Tibial artery (tissue), 4 donors: ENCODE measurements at regions not wholly inside any gene's neighbourhood (a gene's known extent, or its start where the extent isn't known, plus 50 kb on each side); places are given as distances from the start of the nearest gene placed in this dataset.

Experiments
- DNase-seq, 2 donors: peaks; one replicate each; pipeline ENCODE4 v3.0.0-alpha.2; 2019
- H3K27ac ChIP-seq, 2 donors: fragments of 200-600 bp; sonication (generic) in 1 of 2; 1 replicate in 1 of 2; 2 replicates in 1 of 2; pipeline ENCODE4 v1.5.1; 2018 to 2019; ENCODE audit warnings: mild to moderate bottlenecking in 1 of 2
- H3K27me3 ChIP-seq, 2 donors: fragments of 200-600 bp; sonication (generic) in 1 of 2; one replicate each; pipeline versions ENCODE4 v1.5.1 to v1.6.0; 2016 to 2019
- H3K36me3 ChIP-seq, 3 donors: fragments of 200-600 bp; sonication (generic) in 2 of 3; one replicate each; pipeline ENCODE4 v1.5.1; 2016 to 2019; ENCODE audit warnings: mild to moderate bottlenecking in 2 of 3
- H3K4me1 ChIP-seq, 4 donors: fragments of 200-600 bp; sonication (generic) in 2 of 4; 1 replicate in 3 of 4; 2 replicates in 1 of 4; pipeline ENCODE4 v1.5.1; 2016 to 2019
- H3K4me3 ChIP-seq, 2 donors: fragments of 200-600 bp; sonication (generic) in 1 of 2; 1 replicate in 1 of 2; 2 replicates in 1 of 2; pipeline ENCODE4 v1.5.1; 2018 to 2019; ENCODE audit warnings: mild to moderate bottlenecking in 2 of 2
- H3K9me3 ChIP-seq, 3 donors: fragments of 200-600 bp; sonication (generic) in 1 of 3; one replicate each; pipeline ENCODE4 v1.5.1; 2016 to 2019
- intact Hi-C: fragments of 100-400 bp; cut with DNase I; formaldehyde crosslinking; loops from one replicate; pipeline ENCODE4 v1.15.0; 2023; ENCODE audit warnings: low total_unique reads
- TF ChIP-seq, protein P1 (sequence below), 2 experiments: fragments of 200-600 bp in 1 of 2; fragments of 450-650 bp in 1 of 2; IDR thresholded peaks; one replicate each; pipeline ENCODE4 v1.5.1; 2017 to 2019; ENCODE audit warnings: antibody characterized with exemption in 2 of 2, mild to moderate bottlenecking in 1 of 2, moderate library complexity in 1 of 2

DNA sequence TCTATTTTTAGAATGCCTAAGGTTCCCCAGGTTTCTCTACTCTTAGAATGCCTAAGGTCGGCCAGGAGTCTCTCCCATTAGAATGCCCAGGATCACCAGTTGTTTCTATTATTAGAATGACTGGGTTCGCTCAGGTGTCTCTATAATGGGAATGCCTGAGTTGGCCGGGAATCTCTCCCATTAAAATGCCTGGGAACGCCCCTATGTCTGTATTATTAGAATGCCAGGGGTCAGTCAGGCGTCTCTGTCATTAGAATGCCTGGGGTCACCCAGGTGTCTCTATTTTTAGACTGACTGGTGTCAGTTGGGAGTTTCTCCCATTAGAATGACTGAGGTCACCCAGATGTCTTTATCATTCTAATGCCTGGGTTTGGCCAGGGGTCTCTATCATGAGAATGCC, 2252.5 kb downstream of the TP53TG3F start:
- Histone ChIP-seq H3K27me3 (no peaks in the 10 kb centered on the region), H3K4me3 (no peak overlapping the region), H3K36me3 (no peaks in the 10 kb centered on the region), H3K27ac (no peak overlapping the region), H3K9me3 (peaks cover 0 to 40% (median 25%) of the 10 kb centered on the region in 3 donors), H3K4me1 (no peaks in the 10 kb centered on the region)
- no peak for DNase-seq
- intact Hi-C loops, result no loop called here
- TF ChIP-seq, protein P1, sequence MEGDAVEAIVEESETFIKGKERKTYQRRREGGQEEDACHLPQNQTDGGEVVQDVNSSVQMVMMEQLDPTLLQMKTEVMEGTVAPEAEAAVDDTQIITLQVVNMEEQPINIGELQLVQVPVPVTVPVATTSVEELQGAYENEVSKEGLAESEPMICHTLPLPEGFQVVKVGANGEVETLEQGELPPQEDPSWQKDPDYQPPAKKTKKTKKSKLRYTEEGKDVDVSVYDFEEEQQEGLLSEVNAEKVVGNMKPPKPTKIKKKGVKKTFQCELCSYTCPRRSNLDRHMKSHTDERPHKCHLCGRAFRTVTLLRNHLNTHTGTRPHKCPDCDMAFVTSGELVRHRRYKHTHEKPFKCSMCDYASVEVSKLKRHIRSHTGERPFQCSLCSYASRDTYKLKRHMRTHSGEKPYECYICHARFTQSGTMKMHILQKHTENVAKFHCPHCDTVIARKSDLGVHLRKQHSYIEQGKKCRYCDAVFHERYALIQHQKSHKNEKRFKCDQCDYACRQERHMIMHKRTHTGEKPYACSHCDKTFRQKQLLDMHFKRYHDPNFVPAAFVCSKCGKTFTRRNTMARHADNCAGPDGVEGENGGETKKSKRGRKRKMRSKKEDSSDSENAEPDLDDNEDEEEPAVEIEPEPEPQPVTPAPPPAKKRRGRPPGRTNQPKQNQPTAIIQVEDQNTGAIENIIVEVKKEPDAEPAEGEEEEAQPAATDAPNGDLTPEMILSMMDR (IDR thresholded peaks at IDR 0.05), result no peak

DNA sequence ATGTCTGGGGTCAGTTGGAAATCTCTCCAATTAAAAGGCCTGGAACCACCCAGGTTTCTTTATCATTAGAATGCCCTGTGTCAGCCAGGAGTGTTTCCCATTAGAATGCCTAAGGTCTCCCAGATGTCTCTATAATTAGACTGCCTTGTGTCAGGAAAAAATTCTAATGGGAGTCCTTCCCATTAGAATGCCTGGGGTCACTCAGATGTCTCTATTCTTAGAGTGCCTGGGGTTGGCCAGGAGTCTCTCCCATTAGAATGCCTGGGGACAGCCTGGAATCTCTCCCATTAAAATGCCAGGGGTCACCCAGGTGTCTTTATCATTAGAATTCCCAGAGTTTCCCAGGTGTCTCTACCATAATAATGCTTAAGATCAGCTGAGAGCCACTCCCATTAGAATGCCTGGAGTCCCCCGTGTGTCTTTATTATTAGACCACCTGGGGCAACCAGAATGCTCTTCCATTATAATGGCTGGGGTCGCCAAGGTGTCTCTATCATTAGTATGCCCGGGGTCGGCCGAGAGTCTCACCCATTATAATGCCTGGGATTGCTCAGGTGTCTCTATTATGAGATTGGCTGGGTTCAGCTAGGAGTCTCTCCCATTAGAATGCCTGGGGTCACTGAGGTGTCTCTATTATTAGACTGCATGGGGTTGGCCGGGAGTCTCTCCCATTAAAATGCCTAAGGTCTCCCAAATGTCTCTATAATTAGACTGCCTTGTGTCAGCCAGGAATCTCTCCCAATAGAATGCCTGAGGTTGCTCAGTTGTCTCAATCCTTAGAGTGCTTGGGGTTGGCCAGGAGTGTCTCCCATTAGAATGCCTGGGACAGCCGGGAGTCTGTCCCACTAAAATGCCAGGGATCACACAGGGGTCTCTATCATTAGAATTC, 2254.6 kb downstream of the TP53TG3F start:
- TF ChIP-seq, protein P1 (IDR thresholded peaks at IDR 0.05), result no peak
- H3K4me1 ChIP-seq, result no peaks in the 10 kb centered on the region
- no peak for DNase-seq
- intact Hi-C loops, result no loop called here
- H3K27me3 ChIP-seq, result no peaks in the 10 kb centered on the region
- peaks cover 0 to 40% (median 25%) of the 10 kb centered on the region in 3 donors for H3K9me3 ChIP-seq
- no peaks in the 10 kb centered on the region for H3K36me3 ChIP-seq
- H3K4me3 ChIP-seq, result no peak overlapping the region
- H3K27ac ChIP-seq, result no peak overlapping the region

DNA sequence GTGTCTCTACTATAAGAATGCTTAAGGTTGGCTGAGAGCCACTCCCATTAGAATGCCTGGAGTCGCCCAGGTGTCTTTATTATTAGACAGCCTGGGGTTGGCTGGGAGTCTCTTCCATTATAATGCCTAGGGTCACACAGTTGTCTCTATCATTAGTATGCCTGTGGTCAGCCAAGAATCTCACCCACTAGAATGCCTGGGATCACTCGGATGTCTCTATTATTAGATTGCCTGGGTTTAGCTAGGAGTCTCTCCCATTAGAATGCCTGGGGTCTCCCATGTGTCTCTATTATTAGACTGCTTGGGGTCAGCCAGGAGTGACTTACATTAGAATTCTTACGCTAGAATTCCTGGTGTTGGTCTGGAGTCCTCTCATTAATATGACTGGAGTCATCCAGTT, 2255.3 kb downstream of the TP53TG3F start:
- no peak overlapping the region for H3K27ac ChIP-seq
- H3K4me3 ChIP-seq, result no peak overlapping the region
- no peaks in the 10 kb centered on the region for H3K27me3 ChIP-seq
- intact Hi-C loops, result no loop called here
- no peaks in the 10 kb centered on the region for H3K4me1 ChIP-seq
- no peak for DNase-seq
- peaks cover 0 to 40% (median 25%) of the 10 kb centered on the region in 3 donors for H3K9me3 ChIP-seq
- TF ChIP-seq, protein P1 (IDR thresholded peaks at IDR 0.05), result no peak
- H3K36me3 ChIP-seq, result no peaks in the 10 kb centered on the region

DNA sequence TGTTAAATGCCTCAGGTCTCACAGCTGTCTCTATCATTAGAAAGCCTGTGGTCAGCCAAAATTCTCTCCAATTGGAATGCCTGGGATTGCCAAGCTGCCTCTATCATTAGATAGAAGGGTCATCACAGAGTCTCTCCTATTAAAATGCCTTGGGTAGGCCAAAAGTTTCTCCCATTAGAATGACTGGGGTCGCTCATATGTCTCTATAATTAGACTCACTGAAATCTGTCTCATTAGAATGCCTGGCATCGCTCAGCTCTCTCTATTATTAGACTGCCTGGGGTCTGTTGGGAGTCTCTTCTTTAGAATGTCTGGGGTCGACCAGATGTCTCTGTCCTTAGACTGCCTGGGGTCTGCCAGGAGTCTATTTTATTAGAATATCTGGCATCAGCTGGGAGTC, 2265.1 kb downstream of the TP53TG3F start:
- intact Hi-C loops, result no loop called here
- Histone ChIP-seq H3K9me3 (peaks cover 0 to 33% (median 17%) of the 10 kb centered on the region in 3 donors), H3K4me3 (no peak overlapping the region), H3K27ac (no peak overlapping the region), H3K36me3 (no peaks in the 10 kb centered on the region), H3K4me1 (no peaks in the 10 kb centered on the region), H3K27me3 (no peaks in the 10 kb centered on the region)
- DNase-seq, result no peak
- TF ChIP-seq, protein P1 (IDR thresholded peaks at IDR 0.05), result no peak

DNA sequence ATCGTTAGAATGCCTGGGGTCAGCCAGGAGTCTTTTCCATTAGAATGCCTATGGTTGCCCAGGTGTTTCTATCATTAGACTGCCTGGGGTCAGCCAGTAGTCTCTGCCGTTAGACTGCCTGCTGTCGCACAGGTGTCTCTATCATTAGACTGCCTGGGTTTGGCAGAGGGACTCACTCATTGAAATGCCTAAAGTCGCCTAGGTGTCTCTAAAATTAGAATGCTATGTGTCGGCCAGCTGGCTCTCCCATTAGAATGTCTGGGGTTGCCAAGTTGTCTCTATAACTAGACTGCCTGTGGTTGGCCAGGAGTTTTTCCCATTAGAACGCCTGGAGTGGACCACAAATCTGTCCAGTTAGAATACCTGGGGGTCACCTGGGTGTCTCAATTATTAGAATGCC, 2266.5 kb downstream of the TP53TG3F start:
- no peak overlapping the region for H3K4me3 ChIP-seq
- H3K4me1 ChIP-seq, result no peaks in the 10 kb centered on the region
- intact Hi-C loops, result no loop called here
- no peaks in the 10 kb centered on the region for H3K36me3 ChIP-seq
- no peak for DNase-seq
- H3K9me3 ChIP-seq, result peaks cover 0 to 33% (median 17%) of the 10 kb centered on the region in 3 donors
- TF ChIP-seq, protein P1 (IDR thresholded peaks at IDR 0.05), result no peak
- no peak overlapping the region for H3K27ac ChIP-seq
- H3K27me3 ChIP-seq, result no peaks in the 10 kb centered on the region
